ENCODE measurements at regions not wholly inside any gene's neighbourhood (a gene's known extent, or its start where the extent isn't known, plus 50 kb on each side); places are given as distances from the start of the nearest gene placed in this dataset.

DNA sequence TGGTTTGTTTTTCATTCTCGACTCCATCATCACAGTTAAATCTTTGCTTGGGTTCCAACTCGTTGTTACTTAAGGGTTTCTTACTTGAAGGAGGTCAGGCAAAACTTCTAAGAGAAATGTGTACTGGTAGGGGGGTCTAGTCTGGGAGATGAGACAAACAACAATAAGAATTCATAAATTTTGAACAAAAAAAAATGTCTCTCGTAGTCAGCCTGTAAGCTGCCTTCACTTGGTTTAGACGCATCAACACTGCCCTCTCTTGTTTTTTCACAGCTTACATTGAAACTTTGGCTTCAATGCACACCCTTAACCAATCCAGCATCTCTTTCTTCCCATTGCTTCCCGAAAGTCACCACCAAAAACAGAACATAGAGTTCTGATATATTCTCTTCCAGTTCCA is 576.4 kb upstream of the PIK3C3 start:
- H2BK120ac ChIP-seq (replicated peaks; ENCODE audit: low read depth, low read length): no peak overlapping the region
- H3K18ac ChIP-seq (ENCODE audit: extremely low read depth, low read length): no peak overlapping the region
- no peaks in the 10 kb centered on the region for H4K20me1 ChIP-seq (replicated peaks in 1 of 2; ENCODE audit: control insufficient read depth in 1 of 2, insufficient read depth in 2 of 2, low read length in 2 of 2)
- peak overlapping the region; percentile 8; the same call in 1 of the 2 replicates for H2AFZ ChIP-seq (ENCODE audit: low read length)
- H2AK5ac ChIP-seq (ENCODE audit: low read depth, low read length): no peak overlapping the region
- no peak overlapping the region for H4K8ac ChIP-seq (ENCODE audit: extremely low read depth, insufficient read depth, low read length)
- no peak overlapping the region for H2BK12ac ChIP-seq (ENCODE audit: low read depth, low read length)
- TF ChIP-seq RAD21 (IDR thresholded peaks at IDR 0.05 in 1 of 2, conservative IDR thresholded peaks at IDR 0.05 in 1 of 2; ENCODE audit: low read depth in 2 of 2, low read length in 2 of 2): peak; percentile 87
- TF ChIP-seq, protein P1, sequence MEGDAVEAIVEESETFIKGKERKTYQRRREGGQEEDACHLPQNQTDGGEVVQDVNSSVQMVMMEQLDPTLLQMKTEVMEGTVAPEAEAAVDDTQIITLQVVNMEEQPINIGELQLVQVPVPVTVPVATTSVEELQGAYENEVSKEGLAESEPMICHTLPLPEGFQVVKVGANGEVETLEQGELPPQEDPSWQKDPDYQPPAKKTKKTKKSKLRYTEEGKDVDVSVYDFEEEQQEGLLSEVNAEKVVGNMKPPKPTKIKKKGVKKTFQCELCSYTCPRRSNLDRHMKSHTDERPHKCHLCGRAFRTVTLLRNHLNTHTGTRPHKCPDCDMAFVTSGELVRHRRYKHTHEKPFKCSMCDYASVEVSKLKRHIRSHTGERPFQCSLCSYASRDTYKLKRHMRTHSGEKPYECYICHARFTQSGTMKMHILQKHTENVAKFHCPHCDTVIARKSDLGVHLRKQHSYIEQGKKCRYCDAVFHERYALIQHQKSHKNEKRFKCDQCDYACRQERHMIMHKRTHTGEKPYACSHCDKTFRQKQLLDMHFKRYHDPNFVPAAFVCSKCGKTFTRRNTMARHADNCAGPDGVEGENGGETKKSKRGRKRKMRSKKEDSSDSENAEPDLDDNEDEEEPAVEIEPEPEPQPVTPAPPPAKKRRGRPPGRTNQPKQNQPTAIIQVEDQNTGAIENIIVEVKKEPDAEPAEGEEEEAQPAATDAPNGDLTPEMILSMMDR (IDR thresholded peaks at IDR 0.05; ENCODE audit: control extremely low read depth in 1 of 3, insufficient read depth in 1 of 3, low read depth in 1 of 3, low read length in 3 of 3): peak in 2 of 3 experiments; percentile 44 to 58; a peak in 2 of 4 replicates
- TF ChIP-seq, protein P2, sequence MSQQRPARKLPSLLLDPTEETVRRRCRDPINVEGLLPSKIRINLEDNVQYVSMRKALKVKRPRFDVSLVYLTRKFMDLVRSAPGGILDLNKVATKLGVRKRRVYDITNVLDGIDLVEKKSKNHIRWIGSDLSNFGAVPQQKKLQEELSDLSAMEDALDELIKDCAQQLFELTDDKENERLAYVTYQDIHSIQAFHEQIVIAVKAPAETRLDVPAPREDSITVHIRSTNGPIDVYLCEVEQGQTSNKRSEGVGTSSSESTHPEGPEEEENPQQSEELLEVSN (IDR thresholded peaks at IDR 0.05): no peak
- FAIRE-seq (peak; percentile 79), DNase-seq (ENCODE audit: low read depth in 1 of 2, low spot score in 2 of 2) (no peak)
- H3K79me2 ChIP-seq (ENCODE audit: control insufficient read depth in 1 of 2, insufficient read depth in 2 of 2, low read length in 2 of 2): no peaks in the 10 kb centered on the region
- 71% methylated on average over 5 of the region's 5 CpGs; no CpG with 5 or more reads in 1 of the 2 experiments for WGBS, 2 experiments (ENCODE audit: extremely low coverage in 1 of 2, insufficient coverage in 1 of 2, insufficient read length in 1 of 2, insufficient replicate concordance in 2 of 2, low coverage in 1 of 2, low lambda C conversion rate in 2 of 2, missing lambda C conversion rate in 1 of 2)
- H3K4me3 ChIP-seq (ENCODE audit: extremely low read depth in 1 of 4, insufficient read depth in 2 of 4, low read depth in 3 of 4, low read length in 4 of 4): no peak overlapping the region
- no peak overlapping the region for H2BK15ac ChIP-seq (ENCODE audit: low read length)
- no peak overlapping the region for H3K4ac ChIP-seq (replicated peaks; ENCODE audit: insufficient read length, low read depth, low read length)
- no peaks in the 10 kb centered on the region for H3K79me1 ChIP-seq (ENCODE audit: low read depth, low read length)
- no peak overlapping the region for H4K91ac ChIP-seq (replicated peaks; ENCODE audit: insufficient read length, low read length)
- H3K27me3 ChIP-seq (replicated peaks in 1 of 4; ENCODE audit: control insufficient read depth in 3 of 4, extremely low read depth in 1 of 4, insufficient read depth in 3 of 4, low read length in 3 of 4): no peaks in the 10 kb centered on the region
- H2BK20ac ChIP-seq (ENCODE audit: low read length): no peak overlapping the region
- H3K27ac ChIP-seq (ENCODE audit: low read depth, low read length): no peak overlapping the region
- H3K23ac ChIP-seq (ENCODE audit: insufficient read length): no peak overlapping the region
- H3K14ac ChIP-seq (ENCODE audit: insufficient read length): no peak overlapping the region
- ChIA-PET CTCF (ENCODE audit: partially characterized antibody) (interaction anchor here (0.5 to 1.8 kb wide), 14 partner anchors 13 to 1356 kb away, joined by 3 to 7 read pairs (median 3); no protein-coding TSS in a partner anchor), POLR2A (ENCODE audit: partially characterized antibody) (interaction anchor here (1.2 kb wide), 1 partner anchor 367 kb away, joined by 3 read pairs; no protein-coding TSS in a partner anchor)
- H3K23me2 ChIP-seq (ENCODE audit: low read depth, low read length): no peaks in the 10 kb centered on the region; the same call in 1 of the 2 replicates
- no peaks in the 10 kb centered on the region for H3K4me1 ChIP-seq (replicated peaks in 1 of 4; ENCODE audit: control insufficient read depth in 3 of 4, insufficient read depth in 4 of 4, low read length in 3 of 4)
- H2BK5ac ChIP-seq (ENCODE audit: low read depth, low read length): no peak overlapping the region
- H3K36me3 ChIP-seq (ENCODE audit: control insufficient read depth in 2 of 4, insufficient read depth in 4 of 4, low read length in 3 of 4): no peaks in the 10 kb centered on the region
- H4K5ac ChIP-seq (ENCODE audit: insufficient read length, low read depth, low read length): no peak overlapping the region
- H3K9ac ChIP-seq (replicated peaks in 1 of 4; ENCODE audit: extremely low read depth in 1 of 4, low read depth in 3 of 4, low read length in 3 of 4): no peak overlapping the region
- H3K9me3 ChIP-seq (ENCODE audit: insufficient read depth in 2 of 2, low read depth in 1 of 2, low read length in 1 of 2): no peaks in the 10 kb centered on the region
- no peak overlapping the region for H3K56ac ChIP-seq (replicated peaks; ENCODE audit: insufficient read length, low read depth, low read length)
- H3K4me2 ChIP-seq (ENCODE audit: insufficient read depth in 1 of 2, low read depth in 2 of 2, low read length in 2 of 2): no peak overlapping the region

Data from H1 (cell line).